B cell (primary cell): ENCODE measurements at regions not wholly inside any gene's neighbourhood (a gene's known extent, or its start where the extent isn't known, plus 50 kb on each side); places are given as distances from the start of the nearest gene placed in this dataset.

Experiments used
- ATAC-seq: fragments of 200-7000 bp; cut with Tn5 transposase; one replicate; pipeline ENCODE4 v1.10.0; 2021; ENCODE audit warnings: low read depth, mild to moderate bottlenecking, moderate number of reproducible peaks, moderate library complexity
- CTCF ChIA-PET: fragments of 350-600 bp; sonication (Branson Sonifier 250); formaldehyde crosslinking; loops from one replicate; lab custom pipeline; 2021; ENCODE audit warnings: antibody characterized with exemption, inconsistent platforms; lab: Charles Lee
- POLR2A ChIA-PET: fragments of 350-600 bp; sonication (Branson Sonifier 250); formaldehyde crosslinking; loops from one replicate; lab custom pipeline; 2021; ENCODE audit warnings: antibody characterized with exemption; lab: Charles Lee
- DNase-seq: peaks from one replicate; pipeline ENCODE4 v3.0.0; 2013
- H2AFZ ChIP-seq: 2 replicates; pipeline ENCODE4 v1.6.1; 2012; ENCODE audit warnings: mild to moderate bottlenecking, low read depth, low read length; ENCODE audit not compliant: insufficient read depth, poor library complexity, severe bottlenecking
- H3K27ac ChIP-seq, 2 donors: 1 replicate in 1 of 2; 2 replicates in 1 of 2; pipeline ENCODE4 v1.5.1; 2012 to 2013; ENCODE audit warnings: low read length in 2 of 2, mild to moderate bottlenecking in 2 of 2, moderate library complexity in 1 of 2
- H3K27me3 ChIP-seq, 4 experiments: fragments of 200-600 bp in 1 of 4; sonication (generic) in 1 of 4; replicated peaks in 1 of 4; 1 replicate in 2 of 4; 2 replicates in 2 of 4; pipeline versions ENCODE4 v1.6.1 to v1.7.0; 2013 to 2016; ENCODE audit warnings: low read length in 3 of 4, mild to moderate bottlenecking in 2 of 4, mixed read lengths in 1 of 4, moderate library complexity in 1 of 4; ENCODE audit not compliant: insufficient read depth in 4 of 4, control insufficient read depth in 3 of 4; ENCODE audit errors: control extremely low read depth in 1 of 4
- H3K36me3 ChIP-seq, 2 experiments: replicated peaks in 1 of 2; 1 replicate in 1 of 2; 2 replicates in 1 of 2; pipeline versions ENCODE4 v1.6.1 to v1.7.1; 2013; ENCODE audit warnings: low read length in 1 of 2; ENCODE audit not compliant: insufficient read depth in 2 of 2, control insufficient read depth in 1 of 2; ENCODE audit errors: control extremely low read depth in 1 of 2, extremely low read depth in 1 of 2
- H3K4me1 ChIP-seq, 2 donors: fragments of 200-600 bp in 1 of 2; sonication (generic) in 1 of 2; 1 replicate in 1 of 2; 2 replicates in 1 of 2; pipeline versions ENCODE4 v1.5.1 to v1.6.1; 2013 to 2017; ENCODE audit warnings: low read length in 2 of 2; ENCODE audit not compliant: control insufficient read depth in 2 of 2, insufficient read depth in 2 of 2
- H3K4me2 ChIP-seq: replicated peaks from 2 replicates; pipeline ENCODE3; 2012; ENCODE audit warnings: mild to moderate bottlenecking, low read depth, low read length; ENCODE audit not compliant: poor library complexity, severe bottlenecking
- H3K4me3 ChIP-seq, 5 experiments: fragments of 200-600 bp in 1 of 5; sonication (generic) in 1 of 5; 1 replicate in 3 of 5; 2 replicates in 2 of 5; pipeline versions ENCODE4 v1.5.1 to v1.7.0; 2011 to 2016; ENCODE audit warnings: low read length in 4 of 5, mild to moderate bottlenecking in 4 of 5, low read depth in 2 of 5, control low read depth in 1 of 5, moderate library complexity in 1 of 5; ENCODE audit not compliant: insufficient read depth in 1 of 5; ENCODE audit errors: control extremely low read depth in 1 of 5, extremely low read depth in 1 of 5
- H3K79me2 ChIP-seq: fragments of 200-600 bp; sonication (generic); one replicate; pipeline ENCODE4 v1.6.0; 2016; ENCODE audit warnings: low read length; ENCODE audit not compliant: control insufficient read depth, insufficient read depth
- H3K9ac ChIP-seq: fragments of 200-600 bp; sonication (generic); 2 replicates; pipeline ENCODE4 v1.6.1; 2017; ENCODE audit warnings: mild to moderate bottlenecking, low read length, moderate library complexity
- H3K9me3 ChIP-seq, 3 donors: one replicate each; pipeline versions ENCODE4 v1.6.1 to v1.7.1; 2013; ENCODE audit warnings: low read length in 2 of 3; ENCODE audit not compliant: control insufficient read depth in 2 of 3, insufficient read depth in 1 of 3; ENCODE audit errors: control extremely low read depth in 1 of 3
- H4K20me1 ChIP-seq: 2 replicates; pipeline ENCODE4 v1.6.0; 2012; ENCODE audit warnings: mild to moderate bottlenecking, low read length; ENCODE audit not compliant: insufficient read depth, control insufficient read depth, poor library complexity, severe bottlenecking
- H3K27ac Mint-ChIP-seq: one replicate; pipeline ENCODE4 v1.8.0; 2021; ENCODE audit warnings: mixed read lengths
- H3K27me3 Mint-ChIP-seq: one replicate; pipeline ENCODE4 v1.8.0; 2021; ENCODE audit warnings: mixed read lengths
- H3K4me1 Mint-ChIP-seq: one replicate; pipeline ENCODE4 v1.8.0; 2021; ENCODE audit warnings: mixed read lengths
- H3K4me3 Mint-ChIP-seq: one replicate; pipeline ENCODE4 v1.8.0; 2021; ENCODE audit warnings: mixed read lengths
- H3K9me3 Mint-ChIP-seq: one replicate; pipeline ENCODE4 v1.8.0; 2022; ENCODE audit warnings: mixed read lengths; ENCODE audit not compliant: insufficient read depth
- CTCF ChIP-seq: fragments of 200-600 bp; IDR thresholded peaks from one replicate; pipeline ENCODE4 v1.8.0; 2022; ENCODE audit warnings: antibody characterized with exemption, mild to moderate bottlenecking
- EZH2 ChIP-seq: IDR thresholded peaks from 2 replicates; pipeline ENCODE4 v1.6.1; 2012; ENCODE audit warnings: borderline replicate concordance, low read depth, mild to moderate bottlenecking, moderate library complexity, low read length; ENCODE audit not compliant: insufficient read depth, poor library complexity, severe bottlenecking
- WGBS: methylation state at CpG from one replicate; pipeline ENCODE4 v1.1.5; 2013; ENCODE audit warnings: missing lambda C conversion rate; ENCODE audit not compliant: insufficient coverage; 5-methylcytosine and 5-hydroxymethylcytosine counted together
- intact Hi-C: fragments of 100-400 bp; cut with micrococcal nuclease; formaldehyde crosslinking; loops from one replicate; pipeline ENCODE4 v1.10.0; 2022

- Mint-ChIP-seq H3K27ac (no peak overlapping the region), H3K27me3 (no peaks in the 10 kb centered on the region), H3K4me3 (no peak overlapping the region), H3K4me1 (no peaks in the 10 kb centered on the region), H3K9me3 (peaks cover 3% of the 10 kb centered on the region)
- Histone ChIP-seq H2AFZ (no peak overlapping the region), H3K9ac (no peak overlapping the region), H3K27ac (no peak overlapping the region), H3K4me2 (no peak overlapping the region), H3K36me3 (no peaks in the 10 kb centered on the region), H3K4me1 (no peaks in the 10 kb centered on the region), H3K27me3 (no peaks in the 10 kb centered on the region), H4K20me1 (no peaks in the 10 kb centered on the region), H3K79me2 (no peaks in the 10 kb centered on the region), H3K9me3 (no peaks in the 10 kb centered on the region), H3K4me3 (no peak overlapping the region)
- ATAC-seq (no peak), DNase-seq (no peak)
- intact Hi-C loops, result no loop called here
- 74% methylated on average over 3 of the region's 3 CpGs for WGBS
- POLR2A ChIA-PET, result no interaction called here
- CTCF ChIA-PET, result no interaction called here
- TF ChIP-seq EZH2 (no peak), CTCF (no peak)
These were observed 262.8 kb upstream of the DAPK1 start for GRCh38 chr9:87234854-87235253.

- Histone ChIP-seq H3K9me3 (no peaks in the 10 kb centered on the region), H3K4me1 (no peaks in the 10 kb centered on the region), H3K4me2 (no peak overlapping the region), H3K27me3 (no peaks in the 10 kb centered on the region), H3K27ac (no peak overlapping the region), H3K36me3 (no peaks in the 10 kb centered on the region), H3K9ac (no peak overlapping the region), H3K4me3 (no peak overlapping the region), H2AFZ (no peak overlapping the region), H4K20me1 (no peaks in the 10 kb centered on the region), H3K79me2 (no peaks in the 10 kb centered on the region)
- no CpG with 5 or more reads among the region's 1 CpG for WGBS
- TF ChIP-seq CTCF (no peak), EZH2 (no peak)
- ChIA-PET POLR2A (no interaction called here), CTCF (interaction anchor here (0.7 kb wide), 1 partner anchor 296 kb away, joined by 3 read pairs; no protein-coding TSS in a partner anchor)
- ATAC-seq (no peak), DNase-seq (no peak)
- Mint-ChIP-seq H3K9me3 (peaks cover 3% of the 10 kb centered on the region), H3K4me1 (no peaks in the 10 kb centered on the region), H3K4me3 (no peak overlapping the region), H3K27ac (no peak overlapping the region), H3K27me3 (peaks cover 4% of the 10 kb centered on the region)
- intact Hi-C loops, result no loop called here
These were observed 261.1 kb upstream of the DAPK1 start for GRCh38 chr9:87236546-87236945.
